B cell (primary cell): ENCODE measurements at regions not wholly inside any gene's neighbourhood (a gene's known extent, or its start where the extent isn't known, plus 50 kb on each side); places are given as distances from the start of the nearest gene placed in this dataset.

ENCODE experiments used
- ATAC-seq: fragments of 200-7000 bp; cut with Tn5 transposase; one replicate; pipeline ENCODE4 v1.10.0; 2021; ENCODE audit warnings: low read depth, mild to moderate bottlenecking, moderate number of reproducible peaks, moderate library complexity
- CTCF ChIA-PET: fragments of 350-600 bp; sonication (Branson Sonifier 250); formaldehyde crosslinking; loops from one replicate; lab custom pipeline; 2021; ENCODE audit warnings: antibody characterized with exemption, inconsistent platforms; lab: Charles Lee
- POLR2A ChIA-PET: fragments of 350-600 bp; sonication (Branson Sonifier 250); formaldehyde crosslinking; loops from one replicate; lab custom pipeline; 2021; ENCODE audit warnings: antibody characterized with exemption; lab: Charles Lee
- DNase-seq: peaks from one replicate; pipeline ENCODE4 v3.0.0; 2013
- H2AFZ ChIP-seq: 2 replicates; pipeline ENCODE4 v1.6.1; 2012; ENCODE audit warnings: mild to moderate bottlenecking, low read depth, low read length; ENCODE audit not compliant: insufficient read depth, poor library complexity, severe bottlenecking
- H3K27ac ChIP-seq, 2 donors: 1 replicate in 1 of 2; 2 replicates in 1 of 2; pipeline ENCODE4 v1.5.1; 2012 to 2013; ENCODE audit warnings: low read length in 2 of 2, mild to moderate bottlenecking in 2 of 2, moderate library complexity in 1 of 2
- H3K27me3 ChIP-seq, 4 experiments: fragments of 200-600 bp in 1 of 4; sonication (generic) in 1 of 4; replicated peaks in 1 of 4; 1 replicate in 2 of 4; 2 replicates in 2 of 4; pipeline versions ENCODE4 v1.6.1 to v1.7.0; 2013 to 2016; ENCODE audit warnings: low read length in 3 of 4, mild to moderate bottlenecking in 2 of 4, mixed read lengths in 1 of 4, moderate library complexity in 1 of 4; ENCODE audit not compliant: insufficient read depth in 4 of 4, control insufficient read depth in 3 of 4; ENCODE audit errors: control extremely low read depth in 1 of 4
- H3K36me3 ChIP-seq, 2 experiments: replicated peaks in 1 of 2; 1 replicate in 1 of 2; 2 replicates in 1 of 2; pipeline versions ENCODE4 v1.6.1 to v1.7.1; 2013; ENCODE audit warnings: low read length in 1 of 2; ENCODE audit not compliant: insufficient read depth in 2 of 2, control insufficient read depth in 1 of 2; ENCODE audit errors: control extremely low read depth in 1 of 2, extremely low read depth in 1 of 2
- H3K4me1 ChIP-seq, 2 donors: fragments of 200-600 bp in 1 of 2; sonication (generic) in 1 of 2; 1 replicate in 1 of 2; 2 replicates in 1 of 2; pipeline versions ENCODE4 v1.5.1 to v1.6.1; 2013 to 2017; ENCODE audit warnings: low read length in 2 of 2; ENCODE audit not compliant: control insufficient read depth in 2 of 2, insufficient read depth in 2 of 2
- H3K4me2 ChIP-seq: replicated peaks from 2 replicates; pipeline ENCODE3; 2012; ENCODE audit warnings: mild to moderate bottlenecking, low read depth, low read length; ENCODE audit not compliant: poor library complexity, severe bottlenecking
- H3K4me3 ChIP-seq, 5 experiments: fragments of 200-600 bp in 1 of 5; sonication (generic) in 1 of 5; 1 replicate in 3 of 5; 2 replicates in 2 of 5; pipeline versions ENCODE4 v1.5.1 to v1.7.0; 2011 to 2016; ENCODE audit warnings: low read length in 4 of 5, mild to moderate bottlenecking in 4 of 5, low read depth in 2 of 5, control low read depth in 1 of 5, moderate library complexity in 1 of 5; ENCODE audit not compliant: insufficient read depth in 1 of 5; ENCODE audit errors: control extremely low read depth in 1 of 5, extremely low read depth in 1 of 5
- H3K79me2 ChIP-seq: fragments of 200-600 bp; sonication (generic); one replicate; pipeline ENCODE4 v1.6.0; 2016; ENCODE audit warnings: low read length; ENCODE audit not compliant: control insufficient read depth, insufficient read depth
- H3K9ac ChIP-seq: fragments of 200-600 bp; sonication (generic); 2 replicates; pipeline ENCODE4 v1.6.1; 2017; ENCODE audit warnings: mild to moderate bottlenecking, low read length, moderate library complexity
- H3K9me3 ChIP-seq, 3 donors: one replicate each; pipeline versions ENCODE4 v1.6.1 to v1.7.1; 2013; ENCODE audit warnings: low read length in 2 of 3; ENCODE audit not compliant: control insufficient read depth in 2 of 3, insufficient read depth in 1 of 3; ENCODE audit errors: control extremely low read depth in 1 of 3
- H4K20me1 ChIP-seq: 2 replicates; pipeline ENCODE4 v1.6.0; 2012; ENCODE audit warnings: mild to moderate bottlenecking, low read length; ENCODE audit not compliant: insufficient read depth, control insufficient read depth, poor library complexity, severe bottlenecking
- H3K27ac Mint-ChIP-seq: one replicate; pipeline ENCODE4 v1.8.0; 2021; ENCODE audit warnings: mixed read lengths
- H3K27me3 Mint-ChIP-seq: one replicate; pipeline ENCODE4 v1.8.0; 2021; ENCODE audit warnings: mixed read lengths
- H3K4me1 Mint-ChIP-seq: one replicate; pipeline ENCODE4 v1.8.0; 2021; ENCODE audit warnings: mixed read lengths
- H3K4me3 Mint-ChIP-seq: one replicate; pipeline ENCODE4 v1.8.0; 2021; ENCODE audit warnings: mixed read lengths
- H3K9me3 Mint-ChIP-seq: one replicate; pipeline ENCODE4 v1.8.0; 2022; ENCODE audit warnings: mixed read lengths; ENCODE audit not compliant: insufficient read depth
- EZH2 ChIP-seq: IDR thresholded peaks from 2 replicates; pipeline ENCODE4 v1.6.1; 2012; ENCODE audit warnings: borderline replicate concordance, low read depth, mild to moderate bottlenecking, moderate library complexity, low read length; ENCODE audit not compliant: insufficient read depth, poor library complexity, severe bottlenecking
- WGBS: methylation state at CpG from one replicate; pipeline ENCODE4 v1.1.5; 2013; ENCODE audit warnings: missing lambda C conversion rate; ENCODE audit not compliant: insufficient coverage; 5-methylcytosine and 5-hydroxymethylcytosine counted together
- intact Hi-C: fragments of 100-400 bp; cut with micrococcal nuclease; formaldehyde crosslinking; loops from one replicate; pipeline ENCODE4 v1.10.0; 2022
- TF ChIP-seq, protein P1 (sequence below): fragments of 200-600 bp; IDR thresholded peaks from one replicate; pipeline ENCODE4 v1.8.0; 2022; ENCODE audit warnings: antibody characterized with exemption, mild to moderate bottlenecking

DNA sequence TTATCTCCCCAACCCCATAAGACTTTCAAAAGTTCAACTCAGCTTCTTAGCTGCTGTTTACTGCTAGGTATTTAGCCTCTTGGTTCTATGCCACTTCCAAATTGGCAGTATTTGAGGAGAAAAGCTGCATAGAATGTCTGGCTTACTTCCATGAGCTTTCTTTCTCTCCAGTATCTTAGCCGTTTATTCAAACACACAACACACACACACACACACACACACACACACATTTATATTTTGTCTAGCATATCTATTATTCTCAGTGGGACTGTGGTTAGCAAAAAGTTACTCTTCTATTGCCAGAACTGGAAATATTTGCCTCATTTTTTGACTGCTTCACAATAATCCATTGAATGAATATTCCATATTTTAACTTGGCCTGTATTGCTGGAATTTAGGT lies 634.2 kb upstream of the IMPG1 start:
- Histone ChIP-seq H3K9me3 (no peaks in the 10 kb centered on the region), H3K27me3 (no peaks in the 10 kb centered on the region), H4K20me1 (no peaks in the 10 kb centered on the region), H3K79me2 (no peaks in the 10 kb centered on the region), H3K36me3 (no peaks in the 10 kb centered on the region), H3K4me3 (no peak overlapping the region), H2AFZ (no peak overlapping the region), H3K4me1 (no peaks in the 10 kb centered on the region), H3K4me2 (no peak overlapping the region), H3K27ac (no peak overlapping the region), H3K9ac (no peak overlapping the region)
- ATAC-seq (no peak), DNase-seq (no peak)
- ChIA-PET CTCF (no interaction called here), POLR2A (no interaction called here)
- Mint-ChIP-seq H3K27ac (no peak overlapping the region), H3K27me3 (no peaks in the 10 kb centered on the region), H3K9me3 (peaks cover 5% of the 10 kb centered on the region), H3K4me3 (no peak overlapping the region), H3K4me1 (no peaks in the 10 kb centered on the region)
- intact Hi-C loops = no loop called here
- TF ChIP-seq, protein P1, sequence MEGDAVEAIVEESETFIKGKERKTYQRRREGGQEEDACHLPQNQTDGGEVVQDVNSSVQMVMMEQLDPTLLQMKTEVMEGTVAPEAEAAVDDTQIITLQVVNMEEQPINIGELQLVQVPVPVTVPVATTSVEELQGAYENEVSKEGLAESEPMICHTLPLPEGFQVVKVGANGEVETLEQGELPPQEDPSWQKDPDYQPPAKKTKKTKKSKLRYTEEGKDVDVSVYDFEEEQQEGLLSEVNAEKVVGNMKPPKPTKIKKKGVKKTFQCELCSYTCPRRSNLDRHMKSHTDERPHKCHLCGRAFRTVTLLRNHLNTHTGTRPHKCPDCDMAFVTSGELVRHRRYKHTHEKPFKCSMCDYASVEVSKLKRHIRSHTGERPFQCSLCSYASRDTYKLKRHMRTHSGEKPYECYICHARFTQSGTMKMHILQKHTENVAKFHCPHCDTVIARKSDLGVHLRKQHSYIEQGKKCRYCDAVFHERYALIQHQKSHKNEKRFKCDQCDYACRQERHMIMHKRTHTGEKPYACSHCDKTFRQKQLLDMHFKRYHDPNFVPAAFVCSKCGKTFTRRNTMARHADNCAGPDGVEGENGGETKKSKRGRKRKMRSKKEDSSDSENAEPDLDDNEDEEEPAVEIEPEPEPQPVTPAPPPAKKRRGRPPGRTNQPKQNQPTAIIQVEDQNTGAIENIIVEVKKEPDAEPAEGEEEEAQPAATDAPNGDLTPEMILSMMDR = no peak
- TF ChIP-seq EZH2 = no peak
- no CpG with 5 or more reads among the region's 1 CpG for WGBS

DNA sequence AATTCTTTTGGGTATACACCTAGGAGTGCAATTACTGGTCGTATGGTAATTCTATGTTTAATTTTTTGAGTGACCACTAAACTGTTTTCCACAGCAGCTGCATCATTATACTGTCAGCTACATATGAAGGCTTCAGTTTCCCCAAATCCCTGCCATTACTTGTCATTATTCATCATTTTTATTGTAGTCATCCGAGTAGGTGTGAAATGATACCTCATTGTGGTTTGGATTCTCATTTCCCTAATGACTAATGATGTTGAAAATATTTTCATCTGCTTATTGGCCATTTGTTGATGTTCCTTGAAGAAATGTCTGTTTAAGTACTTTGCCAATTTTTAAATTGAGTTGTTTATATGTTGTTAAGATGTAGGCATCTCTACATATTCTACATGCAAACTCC lies 633.6 kb upstream of the IMPG1 start:
- Histone ChIP-seq H4K20me1 (no peaks in the 10 kb centered on the region), H3K4me3 (no peak overlapping the region), H3K27me3 (no peaks in the 10 kb centered on the region), H3K27ac (no peak overlapping the region), H3K4me1 (no peaks in the 10 kb centered on the region), H2AFZ (no peak overlapping the region), H3K9ac (no peak overlapping the region), H3K4me2 (no peak overlapping the region), H3K36me3 (no peaks in the 10 kb centered on the region), H3K79me2 (no peaks in the 10 kb centered on the region), H3K9me3 (no peaks in the 10 kb centered on the region)
- TF ChIP-seq, protein P1 = no peak
- TF ChIP-seq EZH2 = no peak
- H3K27ac Mint-ChIP-seq = no peak overlapping the region
- no peaks in the 10 kb centered on the region for H3K4me1 Mint-ChIP-seq
- no peak for ATAC-seq
- no peak overlapping the region for H3K4me3 Mint-ChIP-seq
- ChIA-PET POLR2A (no interaction called here), CTCF (no interaction called here)
- WGBS = no CpG with 5 or more reads among the region's 2 CpGs
- intact Hi-C loops = no loop called here
- no peak for DNase-seq
- H3K9me3 Mint-ChIP-seq = peaks cover 5% of the 10 kb centered on the region
- no peaks in the 10 kb centered on the region for H3K27me3 Mint-ChIP-seq
